IPS DF 6.9 (cell line): ENCODE measurements at regions not wholly inside any gene's neighbourhood (a gene's known extent, or its start where the extent isn't known, plus 50 kb on each side); places are given as distances from the start of the nearest gene placed in this dataset.

Experiments
- DNase-seq: peaks from one replicate; pipeline ENCODE4 v3.0.0-alpha.2; 2013; ENCODE audit warnings: low read depth, low spot score
- H3K27ac ChIP-seq: one replicate; pipeline ENCODE4 v1.5.1; 2013; ENCODE audit warnings: low read length, control low read depth
- H3K27me3 ChIP-seq: 2 replicates; pipeline ENCODE4 v1.6.1; 2013; ENCODE audit warnings: mild to moderate bottlenecking, low read length; ENCODE audit not compliant: control insufficient read depth, insufficient read depth
- H3K36me3 ChIP-seq: 2 replicates; pipeline ENCODE4 v1.6.1; 2013; ENCODE audit warnings: low read length; ENCODE audit not compliant: control insufficient read depth, insufficient read depth
- H3K4me1 ChIP-seq: 2 replicates; pipeline ENCODE4 v1.6.1; 2013; ENCODE audit warnings: low read length; ENCODE audit not compliant: control insufficient read depth, insufficient read depth
- H3K4me3 ChIP-seq: 2 replicates; pipeline ENCODE4 v1.5.1; 2013; ENCODE audit warnings: mild to moderate bottlenecking, low read length
- H3K9me3 ChIP-seq: 2 replicates; pipeline ENCODE4 v1.6.1; 2013; ENCODE audit warnings: low read length, inconsistent platforms; ENCODE audit not compliant: control insufficient read depth, insufficient read depth
- WGBS: extraction: QIAGEN DNeasy Blood & Tissue Kit; methylation state at CpG from one replicate; pipeline ENCODE4 v1.1.7; 2013; ENCODE audit warnings: mixed read lengths, missing lambda C conversion rate; ENCODE audit not compliant: insufficient read length, insufficient coverage; 5-methylcytosine and 5-hydroxymethylcytosine counted together

- Histone ChIP-seq H3K4me3 (no peak overlapping the region), H3K27me3 (no peaks in the 10 kb centered on the region; the same call in 1 of the 2 replicates), H3K36me3 (no peaks in the 10 kb centered on the region), H3K27ac (no peak overlapping the region), H3K9me3 (no peaks in the 10 kb centered on the region), H3K4me1 (no peaks in the 10 kb centered on the region)
- no peak for DNase-seq
- WGBS: no CpG with 5 or more reads among the region's 6 CpGs
Observed at GRCh38 chr4:10182446-10183424, 66.1 kb upstream of the WDR1 start.

GRCh38 chr4:10181745-10182445, 65.3 kb upstream of the WDR1 start:
- H3K27ac ChIP-seq: no peak overlapping the region
- H3K27me3 ChIP-seq: no peaks in the 10 kb centered on the region; the same call in 1 of the 2 replicates
- no peak for DNase-seq
- WGBS: no CpG with 5 or more reads among the region's 8 CpGs
- no peaks in the 10 kb centered on the region for H3K4me1 ChIP-seq
- H3K4me3 ChIP-seq: no peak overlapping the region
- H3K36me3 ChIP-seq: no peaks in the 10 kb centered on the region
- no peaks in the 10 kb centered on the region for H3K9me3 ChIP-seq

- no peak overlapping the region for H3K27ac ChIP-seq
- no CpG with 5 or more reads among the region's 4 CpGs for WGBS
- no peak for DNase-seq
Observed at GRCh38 chr4:10180927-10181744, 64.5 kb upstream of the WDR1 start.

GRCh38 chr4:10180603-10180926, 64.0 kb upstream of the WDR1 start:
- H3K4me1 ChIP-seq: no peaks in the 10 kb centered on the region
- WGBS: no CpG with 5 or more reads among the region's 1 CpG
- H3K4me3 ChIP-seq: no peak overlapping the region

More at GRCh38 chr4:10180927-10181744, 64.5 kb upstream of the WDR1 start:
- no peak overlapping the region for H3K4me3 ChIP-seq
- H3K4me1 ChIP-seq: no peaks in the 10 kb centered on the region
- no peaks in the 10 kb centered on the region for H3K36me3 ChIP-seq
- H3K27me3 ChIP-seq: no peaks in the 10 kb centered on the region; the same call in 1 of the 2 replicates
- no peaks in the 10 kb centered on the region for H3K9me3 ChIP-seq

GRCh38 chr4:10179957-10180602, 63.5 kb upstream of the WDR1 start:
- no peak for DNase-seq
- H3K4me1 ChIP-seq: no peaks in the 10 kb centered on the region
- H3K4me3 ChIP-seq: no peak overlapping the region
- no CpG with 5 or more reads among the region's 4 CpGs for WGBS
- H3K27ac ChIP-seq: no peak overlapping the region
- no peaks in the 10 kb centered on the region for H3K36me3 ChIP-seq
- no peaks in the 10 kb centered on the region for H3K9me3 ChIP-seq
- no peaks in the 10 kb centered on the region; the same call in 1 of the 2 replicates for H3K27me3 ChIP-seq

More at GRCh38 chr4:10180603-10180926, 64.0 kb upstream of the WDR1 start:
- Histone ChIP-seq H3K27ac (no peak overlapping the region), H3K36me3 (no peaks in the 10 kb centered on the region), H3K27me3 (no peaks in the 10 kb centered on the region; the same call in 1 of the 2 replicates), H3K9me3 (no peaks in the 10 kb centered on the region)
- no peak for DNase-seq

GRCh38 chr4:10178763-10179162, 62.2 kb upstream of the WDR1 start:
- no peak for DNase-seq
- no peaks in the 10 kb centered on the region for H3K36me3 ChIP-seq
- H3K27me3 ChIP-seq: no peaks in the 10 kb centered on the region; the same call in 1 of the 2 replicates
- H3K4me1 ChIP-seq: no peaks in the 10 kb centered on the region
- H3K9me3 ChIP-seq: no peaks in the 10 kb centered on the region
- no CpG with 5 or more reads among the region's 5 CpGs for WGBS
- H3K27ac ChIP-seq: no peak overlapping the region
- no peak overlapping the region for H3K4me3 ChIP-seq

GRCh38 chr4:10175626-10176025, 59.0 kb upstream of the WDR1 start:
- no CpG with 5 or more reads among the region's 7 CpGs for whole genome bisulfite sequencing

GRCh38 chr4:10173754-10174749, 57.5 kb upstream of the WDR1 start:
- no peak overlapping the region for H3K27ac ChIP-seq
- H3K27me3 ChIP-seq: no peaks in the 10 kb centered on the region
- no CpG with 5 or more reads among the region's 10 CpGs for WGBS
- H3K36me3 ChIP-seq: no peaks in the 10 kb centered on the region
- H3K4me3 ChIP-seq: no peak overlapping the region
- H3K9me3 ChIP-seq: no peaks in the 10 kb centered on the region
- H3K4me1 ChIP-seq: no peaks in the 10 kb centered on the region
- no peak for DNase-seq

More at GRCh38 chr4:10175626-10176025, 59.0 kb upstream of the WDR1 start:
- Histone ChIP-seq H3K4me1 (no peaks in the 10 kb centered on the region), H3K36me3 (no peaks in the 10 kb centered on the region), H3K27me3 (no peaks in the 10 kb centered on the region; the same call in 1 of the 2 replicates), H3K4me3 (no peak overlapping the region), H3K9me3 (no peaks in the 10 kb centered on the region), H3K27ac (no peak overlapping the region)
- DNase-seq: no peak
